ENCODE measurements at regions not wholly inside any gene's neighbourhood (a gene's known extent, or its start where the extent isn't known, plus 50 kb on each side); places are given as distances from the start of the nearest gene placed in this dataset.

- no peak for TF ChIP-seq CTCF (IDR thresholded peaks at IDR 0.05; ENCODE audit: unreplicated experiment in 3 of 3)
- Mint-ChIP-seq H3K27me3 (ENCODE audit: low read depth) (no peaks in the 10 kb centered on the region), H3K4me1 (peaks cover 5% of the 10 kb centered on the region)
Observed at GRCh38 chr3:95460274-95460673, 1354.1 kb upstream of the EPHA6 start.

GRCh38 chr3:95462161-95462560, 1352.2 kb upstream of the EPHA6 start:
- no peak for TF ChIP-seq CTCF (IDR thresholded peaks at IDR 0.05; ENCODE audit: unreplicated experiment in 3 of 3)
- no peak overlapping the region for H3K27ac Mint-ChIP-seq
- peaks cover 5% of the 10 kb centered on the region for H3K4me1 Mint-ChIP-seq
- H3K36me3 Mint-ChIP-seq (ENCODE audit: low read depth): no peaks in the 10 kb centered on the region
- no peak overlapping the region for H3K4me3 Mint-ChIP-seq
- H3K27me3 Mint-ChIP-seq (ENCODE audit: low read depth): no peaks in the 10 kb centered on the region
- no peaks in the 10 kb centered on the region for H3K9me3 Mint-ChIP-seq

More at GRCh38 chr3:95460274-95460673, 1354.1 kb upstream of the EPHA6 start:
- no peak overlapping the region for H3K4me3 Mint-ChIP-seq
- no peak overlapping the region for H3K27ac Mint-ChIP-seq
- H3K36me3 Mint-ChIP-seq (ENCODE audit: low read depth): no peaks in the 10 kb centered on the region
- no peaks in the 10 kb centered on the region for H3K9me3 Mint-ChIP-seq

GRCh38 chr3:95464346-95464745, 1350.0 kb upstream of the EPHA6 start:
- Mint-ChIP-seq H3K27ac (no peak overlapping the region), H3K36me3 (ENCODE audit: low read depth) (no peaks in the 10 kb centered on the region), H3K4me3 (no peak overlapping the region), H3K9me3 (no peaks in the 10 kb centered on the region), H3K27me3 (ENCODE audit: low read depth) (no peaks in the 10 kb centered on the region), H3K4me1 (peaks cover 5% of the 10 kb centered on the region)
- TF ChIP-seq CTCF (IDR thresholded peaks at IDR 0.05; ENCODE audit: unreplicated experiment in 3 of 3): no peak

- Mint-ChIP-seq H3K27me3 (ENCODE audit: low read depth) (no peaks in the 10 kb centered on the region), H3K4me1 (peaks cover 9% of the 10 kb centered on the region), H3K9me3 (no peaks in the 10 kb centered on the region), H3K27ac (no peak overlapping the region), H3K4me3 (no peak overlapping the region), H3K36me3 (ENCODE audit: low read depth) (no peaks in the 10 kb centered on the region)
- TF ChIP-seq CTCF (IDR thresholded peaks at IDR 0.05; ENCODE audit: unreplicated experiment in 3 of 3): no peak
Observed at GRCh38 chr3:95468331-95468730, 1346.1 kb upstream of the EPHA6 start.

GRCh38 chr3:95474338-95474737, 1340.1 kb upstream of the EPHA6 start:
- no peak overlapping the region for H3K4me3 Mint-ChIP-seq
- no peaks in the 10 kb centered on the region for H3K27me3 Mint-ChIP-seq (ENCODE audit: low read depth)
- no peak for TF ChIP-seq CTCF (IDR thresholded peaks at IDR 0.05; ENCODE audit: unreplicated experiment in 3 of 3)
- peaks cover 4% of the 10 kb centered on the region for H3K4me1 Mint-ChIP-seq
- H3K9me3 Mint-ChIP-seq: no peaks in the 10 kb centered on the region
- no peaks in the 10 kb centered on the region for H3K36me3 Mint-ChIP-seq (ENCODE audit: low read depth)
- no peak overlapping the region for H3K27ac Mint-ChIP-seq

GRCh38 chr3:95476534-95476933, 1337.9 kb upstream of the EPHA6 start:
- Mint-ChIP-seq H3K27me3 (ENCODE audit: low read depth) (no peaks in the 10 kb centered on the region), H3K4me1 (peaks cover 4% of the 10 kb centered on the region), H3K36me3 (ENCODE audit: low read depth) (no peaks in the 10 kb centered on the region), H3K9me3 (no peaks in the 10 kb centered on the region), H3K27ac (no peak overlapping the region), H3K4me3 (no peak overlapping the region)
- no peak for TF ChIP-seq CTCF (IDR thresholded peaks at IDR 0.05; ENCODE audit: unreplicated experiment in 3 of 3)
